Stimulated activated naive CD8-positive, alpha-beta T cell treated with anti-CD3 and anti-CD28 coated beads, Interleukin-15, amount 100 ng/mL, for 72 hours (primary cell): ENCODE measurements at regions not wholly inside any gene's neighbourhood (a gene's known extent, or its start where the extent isn't known, plus 50 kb on each side); places are given as distances from the start of the nearest gene placed in this dataset.
"Not testable (repeated sequence)": the region's sequence is repeated elsewhere in the genome, so short reads cannot be mapped to it uniquely, and the experiment has no call there.

Experiments
- ATAC-seq: fragments of 150-1000 bp; cut with Tn5 transposase; 2 replicates; pipeline ENCODE4 v1.10.0; 2021; ENCODE audit warnings: mild to moderate bottlenecking, moderate library complexity
- DNase-seq, 2 donors: peaks; one replicate each; pipeline ENCODE4 v3.0.0; 2021 to 2022
- H3K27ac Mint-ChIP-seq, 2 donors: one replicate each; pipeline ENCODE4 v1.8.0; 2022; ENCODE audit warnings: mild to moderate bottlenecking in 2 of 2, mixed read lengths in 2 of 2, moderate library complexity in 2 of 2
- H3K27me3 Mint-ChIP-seq: one replicate; pipeline ENCODE4 v1.8.0; 2022; ENCODE audit warnings: mixed read lengths
- H3K4me1 Mint-ChIP-seq: one replicate; pipeline ENCODE4 v1.8.0; 2022; ENCODE audit warnings: mild to moderate bottlenecking, mixed read lengths
- H3K4me3 Mint-ChIP-seq, 2 donors: one replicate each; pipeline ENCODE4 v1.8.0; 2022; ENCODE audit warnings: mild to moderate bottlenecking in 2 of 2, mixed read lengths in 2 of 2, moderate library complexity in 1 of 2
- H3K9me3 Mint-ChIP-seq, 2 donors: one replicate each; pipeline ENCODE4 v1.8.0; 2022; ENCODE audit warnings: mixed read lengths in 2 of 2

GRCh38 chr6:168380166-168380955 is 60.6 kb upstream of the SMOC2 start:
- H3K9me3 Mint-ChIP-seq: peaks cover 4 to 27% of the 10 kb centered on the region in 2 donors
- DNase-seq, H3K27me3 Mint-ChIP-seq, H3K4me1 Mint-ChIP-seq, H3K4me3 Mint-ChIP-seq, ATAC-seq, H3K27ac Mint-ChIP-seq: not testable (repeated sequence)

GRCh38 chr6:168380956-168381605 is 59.9 kb upstream of the SMOC2 start:
- Mint-ChIP-seq H3K27me3 (no peaks in the 10 kb centered on the region), H3K27ac (no peak overlapping the region), H3K9me3 (peaks cover 4 to 27% of the 10 kb centered on the region in 2 donors), H3K4me1 (no peaks in the 10 kb centered on the region), H3K4me3 (no peak overlapping the region)
- DNase-seq: no peak
- no peak for ATAC-seq

- Mint-ChIP-seq H3K27me3 (no peaks in the 10 kb centered on the region), H3K9me3 (peaks cover 4 to 27% of the 10 kb centered on the region in 2 donors), H3K27ac (no peak overlapping the region), H3K4me3 (no peak overlapping the region), H3K4me1 (no peaks in the 10 kb centered on the region)
- ATAC-seq (no peak), DNase-seq (no peak)
Measured at GRCh38 chr6:168381726-168382458, 59.1 kb upstream of the SMOC2 start.

- Mint-ChIP-seq H3K9me3 (peaks cover 4 to 18% of the 10 kb centered on the region in 2 donors), H3K27ac (no peak overlapping the region), H3K4me1 (no peaks in the 10 kb centered on the region), H3K27me3 (no peaks in the 10 kb centered on the region), H3K4me3 (no peak overlapping the region)
- ATAC-seq: no peak
- no peak for DNase-seq
Measured at GRCh38 chr6:168383062-168383854, 57.7 kb upstream of the SMOC2 start.

- no peaks in the 10 kb centered on the region for H3K27me3 Mint-ChIP-seq
- no peak overlapping the region for H3K27ac Mint-ChIP-seq
- no peak for DNase-seq
- H3K4me1 Mint-ChIP-seq: no peaks in the 10 kb centered on the region
- no peak overlapping the region for H3K4me3 Mint-ChIP-seq
- ATAC-seq: no peak
- H3K9me3 Mint-ChIP-seq: peaks cover 4 to 9% of the 10 kb centered on the region in 2 donors
Measured at GRCh38 chr6:168384045-168385036, 56.6 kb upstream of the SMOC2 start.

GRCh38 chr6:168385037-168385759 is 55.8 kb upstream of the SMOC2 start:
- Mint-ChIP-seq H3K27ac (no peak overlapping the region), H3K4me3 (no peak overlapping the region), H3K27me3 (no peaks in the 10 kb centered on the region), H3K9me3 (peaks cover 4 to 9% of the 10 kb centered on the region in 2 donors), H3K4me1 (no peaks in the 10 kb centered on the region)
- ATAC-seq (no peak), DNase-seq (no peak)

GRCh38 chr6:168385858-168386735 is 54.9 kb upstream of the SMOC2 start:
- no peaks in the 10 kb centered on the region for H3K27me3 Mint-ChIP-seq
- no peaks in the 10 kb centered on the region for H3K9me3 Mint-ChIP-seq
- no peaks in the 10 kb centered on the region for H3K4me1 Mint-ChIP-seq
- H3K4me3 Mint-ChIP-seq: no peak overlapping the region
- ATAC-seq (no peak), DNase-seq (no peak)
- no peak overlapping the region for H3K27ac Mint-ChIP-seq

- ATAC-seq (no peak), DNase-seq (no peak)
- H3K4me3 Mint-ChIP-seq: no peak overlapping the region
- H3K9me3 Mint-ChIP-seq: no peaks in the 10 kb centered on the region
- no peak overlapping the region for H3K27ac Mint-ChIP-seq
- H3K4me1 Mint-ChIP-seq: no peaks in the 10 kb centered on the region
- H3K27me3 Mint-ChIP-seq: no peaks in the 10 kb centered on the region
Measured at GRCh38 chr6:168386973-168387372, 54.0 kb upstream of the SMOC2 start.

GRCh38 chr6:168387426-168387825 is 53.6 kb upstream of the SMOC2 start:
- Mint-ChIP-seq H3K9me3 (no peaks in the 10 kb centered on the region), H3K4me3 (no peak overlapping the region), H3K4me1 (no peaks in the 10 kb centered on the region), H3K27me3 (no peaks in the 10 kb centered on the region), H3K27ac (no peak overlapping the region)
- no peak for ATAC-seq
- no peak for DNase-seq

GRCh38 chr6:168387911-168388310 is 53.1 kb upstream of the SMOC2 start:
- ATAC-seq (no peak), DNase-seq (no peak)
- no peaks in the 10 kb centered on the region for H3K4me1 Mint-ChIP-seq
- no peak overlapping the region for H3K4me3 Mint-ChIP-seq
- H3K27me3 Mint-ChIP-seq: no peaks in the 10 kb centered on the region
- H3K9me3 Mint-ChIP-seq: no peaks in the 10 kb centered on the region
- H3K27ac Mint-ChIP-seq: no peak overlapping the region

- H3K27ac Mint-ChIP-seq: no peak overlapping the region
Measured at GRCh38 chr6:168388641-168389633, 52.0 kb upstream of the SMOC2 start.

GRCh38 chr6:168390749-168391420 is 50.1 kb upstream of the SMOC2 start:
- ATAC-seq (no peak), DNase-seq (no peak)
- H3K4me3 Mint-ChIP-seq: no peak overlapping the region
- H3K4me1 Mint-ChIP-seq: no peaks in the 10 kb centered on the region
- H3K27ac Mint-ChIP-seq: peak overlapping the region in 1 of 2 donors; percentile 75
- no peaks in the 10 kb centered on the region for H3K9me3 Mint-ChIP-seq
- no peaks in the 10 kb centered on the region for H3K27me3 Mint-ChIP-seq

More at GRCh38 chr6:168388641-168389633, 52.0 kb upstream of the SMOC2 start:
- ATAC-seq (no peak), DNase-seq (no peak)
- Mint-ChIP-seq H3K27me3 (no peaks in the 10 kb centered on the region), H3K9me3 (no peaks in the 10 kb centered on the region), H3K4me3 (no peak overlapping the region), H3K4me1 (no peaks in the 10 kb centered on the region)
